Activated CD4-positive, CD25-positive, alpha-beta regulatory T cell treated with anti-CD3 and anti-CD28 coated beads, Interleukin-2, amount 50 U/mL, for 16 hours (primary cell): ENCODE measurements at regions not wholly inside any gene's neighbourhood (a gene's known extent, or its start where the extent isn't known, plus 50 kb on each side); places are given as distances from the start of the nearest gene placed in this dataset.
A peak's percentile ranks its signal among the peaks of the same experiment; 100 is the strongest.

Experiments used
- DNase-seq: peaks from one replicate; pipeline ENCODE4 v3.0.0-alpha.2; 2020; ENCODE audit warnings: low read depth, low spot score

- DNase-seq: no peak
Measured at GRCh38 chr4:145248971-145249370, 68.6 kb upstream of the OTUD4 start.

GRCh38 chr4:145248502-145248901 is 68.1 kb upstream of the OTUD4 start:
- DNase-seq: no peak

- DNase-seq: peak; percentile 26
Measured at GRCh38 chr4:145234091-145234706, 53.8 kb upstream of the OTUD4 start.

GRCh38 chr4:145231906-145232700 is 51.7 kb upstream of the OTUD4 start:
- DNase-seq: no peak

- DNase-seq: no peak
Measured at GRCh38 chr4:145230726-145231125, 50.3 kb upstream of the OTUD4 start.
